Stimulated activated CD4-positive, alpha-beta T cell treated with anti-CD3 and anti-CD28 coated beads, Interleukin-1b, Interleukin-23, amount 100 ng/mL, for 48 hours (primary cell): ENCODE measurements at regions not wholly inside any gene's neighbourhood (a gene's known extent, or its start where the extent isn't known, plus 50 kb on each side); places are given as distances from the start of the nearest gene placed in this dataset.

ENCODE experiments used
- DNase-seq: peaks from one replicate; pipeline ENCODE4 v3.0.0-alpha.2; 2020

- no peak for DNase-seq
Measured at GRCh38 chr6:44642349-44642748, 254.8 kb downstream of the CDC5L start.

GRCh38 chr6:44642870-44643522, 255.5 kb downstream of the CDC5L start:
- DNase-seq, result peak; percentile 78

- DNase-seq, result no peak
Measured at GRCh38 chr6:44645276-44645675, 257.8 kb downstream of the CDC5L start.

- DNase-seq, result no peak
Measured at GRCh38 chr6:44646355-44646754, 258.8 kb downstream of the CDC5L start.

GRCh38 chr6:44649365-44650025, 262.0 kb downstream of the CDC5L start:
- DNase-seq, result no peak

- DNase-seq, result no peak
Measured at GRCh38 chr6:44650495-44650894, 263.0 kb downstream of the CDC5L start.

GRCh38 chr6:44650947-44651346, 263.4 kb downstream of the CDC5L start:
- no peak for DNase-seq

GRCh38 chr6:44651604-44652003, 264.1 kb downstream of the CDC5L start:
- DNase-seq, result no peak

GRCh38 chr6:44652547-44652946, 265.0 kb downstream of the CDC5L start:
- DNase-seq, result no peak

- no peak for DNase-seq
Measured at GRCh38 chr6:44653091-44653490, 265.6 kb downstream of the CDC5L start.

GRCh38 chr6:44653761-44654218, 266.3 kb downstream of the CDC5L start:
- no peak for DNase-seq

GRCh38 chr6:44655412-44656342, 268.2 kb downstream of the CDC5L start:
- peak; percentile 72 for DNase-seq

GRCh38 chr6:44656691-44657090, 269.2 kb downstream of the CDC5L start:
- DNase-seq, result no peak

GRCh38 chr6:44657206-44657819, 269.8 kb downstream of the CDC5L start:
- DNase-seq, result no peak

GRCh38 chr6:44658571-44658970, 271.1 kb downstream of the CDC5L start:
- DNase-seq, result no peak

GRCh38 chr6:44659726-44660125, 272.2 kb downstream of the CDC5L start:
- DNase-seq, result no peak

- no peak for DNase-seq
Measured at GRCh38 chr6:44660561-44661220, 273.2 kb downstream of the CDC5L start.

GRCh38 chr6:44661221-44662008, 273.9 kb downstream of the CDC5L start:
- no peak for DNase-seq

GRCh38 chr6:44662461-44663121, 275.1 kb downstream of the CDC5L start:
- DNase-seq, result no peak

- no peak for DNase-seq
Measured at GRCh38 chr6:44663860-44664634, 276.5 kb downstream of the CDC5L start.
